ENCODE measurements at regions not wholly inside any gene's neighbourhood (a gene's known extent, or its start where the extent isn't known, plus 50 kb on each side); places are given as distances from the start of the nearest gene placed in this dataset.

DNA sequence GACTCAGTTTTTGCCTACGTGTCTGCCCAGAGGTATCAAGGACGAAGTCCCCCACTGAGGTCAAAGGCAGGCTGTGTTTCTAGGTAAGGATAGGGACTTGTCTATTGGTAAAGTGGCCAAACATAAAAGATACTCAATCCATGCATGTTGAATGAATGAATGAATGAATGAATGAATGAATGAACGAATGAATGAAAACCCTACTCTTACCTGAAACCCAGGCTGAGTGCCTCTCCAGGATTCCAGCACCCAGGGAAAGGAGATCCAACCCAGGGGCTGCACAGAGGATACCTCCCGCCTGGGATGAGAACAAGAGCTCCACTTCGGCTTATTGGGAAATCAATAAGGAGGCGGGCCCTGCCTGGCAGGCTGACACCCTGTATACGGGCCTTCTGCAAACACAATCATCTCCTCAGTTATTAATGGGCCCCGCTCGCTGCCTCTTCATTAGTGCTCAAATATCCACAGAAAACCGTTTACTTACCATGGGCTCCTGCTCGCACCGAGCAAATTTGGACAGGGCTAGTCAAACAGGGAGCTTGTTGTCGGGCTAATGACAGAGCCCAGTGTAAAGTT, 177.4 kb downstream of the BUD13 start:
- TF ChIP-seq POLR2A (IDR thresholded peaks at IDR 0.05) (no peak), CTCF (IDR thresholded peaks at IDR 0.05) (no peak)

Measured in esophagus squamous epithelium (tissue), 4 donors.